ENCODE measurements at regions not wholly inside any gene's neighbourhood (a gene's known extent, or its start where the extent isn't known, plus 50 kb on each side); places are given as distances from the start of the nearest gene placed in this dataset.

DNA sequence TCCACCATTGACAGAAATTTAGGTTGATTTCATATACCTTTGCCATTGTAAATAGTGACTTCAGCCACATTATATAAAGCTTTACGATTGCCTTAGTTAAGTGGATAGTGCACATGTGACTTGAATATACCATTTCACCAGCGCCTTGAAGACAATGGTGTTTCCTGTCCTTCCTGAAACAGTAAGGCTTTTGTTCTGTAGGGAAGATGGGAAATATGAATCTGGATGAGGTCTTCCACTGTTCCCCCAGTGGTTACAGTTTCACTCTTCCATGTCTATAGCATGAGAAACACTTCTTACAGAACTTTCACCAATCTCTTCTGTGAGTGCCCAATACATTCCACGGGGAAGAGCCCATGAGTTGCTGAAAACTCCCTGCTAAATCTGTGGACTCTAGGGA lies 240.5 kb downstream of the TRIB2 start:
- H3K4me2 ChIP-seq (ENCODE audit: insufficient read depth, low read length), result no peak overlapping the region
- no peaks in the 10 kb centered on the region for H3K9me3 ChIP-seq (ENCODE audit: low read depth, low read length)
- no peak overlapping the region for H2AFZ ChIP-seq (ENCODE audit: low read length)
- no peak for DNase-seq (ENCODE audit: insufficient read length, low spot score, missing footprints)
- no peaks in the 10 kb centered on the region for H3K4me1 ChIP-seq (ENCODE audit: insufficient read depth, low read length)
- no peak overlapping the region for H3K27ac ChIP-seq (ENCODE audit: low read depth, low read length)
- no peaks in the 10 kb centered on the region for H3K36me3 ChIP-seq (ENCODE audit: insufficient read depth, low read length)
- H3K27me3 ChIP-seq (ENCODE audit: insufficient read depth, low read length), result no peaks in the 10 kb centered on the region
- H3K4me3 ChIP-seq (ENCODE audit: insufficient read depth, low read length), result no peak overlapping the region
- TF ChIP-seq CTCF (IDR thresholded peaks at IDR 0.05; ENCODE audit: extremely low read depth, low read depth, low read length), result no peak
- H4K20me1 ChIP-seq (ENCODE audit: insufficient read depth, low read length), result no peaks in the 10 kb centered on the region
- no peaks in the 10 kb centered on the region for H3K79me2 ChIP-seq (ENCODE audit: insufficient read depth, low read length)

- Histone ChIP-seq H3K27me3 (ENCODE audit: insufficient read depth, low read length) (no peaks in the 10 kb centered on the region), H3K4me1 (ENCODE audit: insufficient read depth, low read length) (no peaks in the 10 kb centered on the region), H3K4me3 (ENCODE audit: insufficient read depth, low read length) (no peak overlapping the region), H3K9me3 (ENCODE audit: low read depth, low read length) (no peaks in the 10 kb centered on the region), H3K27ac (ENCODE audit: low read depth, low read length) (no peak overlapping the region), H3K79me2 (ENCODE audit: insufficient read depth, low read length) (no peaks in the 10 kb centered on the region), H3K36me3 (ENCODE audit: insufficient read depth, low read length) (no peaks in the 10 kb centered on the region), H4K20me1 (ENCODE audit: insufficient read depth, low read length) (no peaks in the 10 kb centered on the region), H2AFZ (ENCODE audit: low read length) (no peak overlapping the region), H3K4me2 (ENCODE audit: insufficient read depth, low read length) (no peak overlapping the region)
- no peak for DNase-seq (ENCODE audit: insufficient read length, low spot score, missing footprints)
- no peak for TF ChIP-seq CTCF (IDR thresholded peaks at IDR 0.05; ENCODE audit: extremely low read depth, low read depth, low read length)
Measured at GRCh38 chr2:12959935-12960334, 243.2 kb downstream of the TRIB2 start.

DNA sequence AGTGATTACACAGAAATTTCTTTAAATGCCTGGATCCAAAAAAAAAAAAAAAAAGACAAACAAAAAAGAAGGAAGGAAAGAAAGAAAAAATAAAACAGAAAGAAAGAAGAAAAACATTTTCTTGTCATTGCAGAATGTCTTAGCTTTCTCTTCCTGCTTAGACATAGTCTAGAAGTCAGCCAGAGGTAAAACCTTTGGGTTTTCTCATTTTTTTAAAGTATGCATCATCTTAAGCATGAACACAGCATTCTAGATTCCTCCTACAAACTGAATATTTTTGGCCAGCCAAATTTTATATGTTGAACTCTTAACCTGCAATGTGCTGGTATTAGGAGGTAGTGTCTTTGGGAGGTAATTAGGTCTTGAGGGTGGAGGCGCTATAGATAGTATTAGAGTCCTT lies 243.9 kb downstream of the TRIB2 start:
- H3K36me3 ChIP-seq (ENCODE audit: insufficient read depth, low read length), result no peaks in the 10 kb centered on the region
- no peak for TF ChIP-seq CTCF (IDR thresholded peaks at IDR 0.05; ENCODE audit: extremely low read depth, low read depth, low read length)
- H3K4me1 ChIP-seq (ENCODE audit: insufficient read depth, low read length), result peaks cover 3% of the 10 kb centered on the region
- peak; percentile 11 for DNase-seq (ENCODE audit: insufficient read length, low spot score, missing footprints)
- no peaks in the 10 kb centered on the region for H3K27me3 ChIP-seq (ENCODE audit: insufficient read depth, low read length)
- H4K20me1 ChIP-seq (ENCODE audit: insufficient read depth, low read length), result no peaks in the 10 kb centered on the region
- no peak overlapping the region for H3K4me3 ChIP-seq (ENCODE audit: insufficient read depth, low read length)
- H3K27ac ChIP-seq (ENCODE audit: low read depth, low read length), result no peak overlapping the region
- no peak overlapping the region for H2AFZ ChIP-seq (ENCODE audit: low read length)
- H3K9me3 ChIP-seq (ENCODE audit: low read depth, low read length), result no peaks in the 10 kb centered on the region
- H3K4me2 ChIP-seq (ENCODE audit: insufficient read depth, low read length), result no peak overlapping the region
- no peaks in the 10 kb centered on the region for H3K79me2 ChIP-seq (ENCODE audit: insufficient read depth, low read length)

DNA sequence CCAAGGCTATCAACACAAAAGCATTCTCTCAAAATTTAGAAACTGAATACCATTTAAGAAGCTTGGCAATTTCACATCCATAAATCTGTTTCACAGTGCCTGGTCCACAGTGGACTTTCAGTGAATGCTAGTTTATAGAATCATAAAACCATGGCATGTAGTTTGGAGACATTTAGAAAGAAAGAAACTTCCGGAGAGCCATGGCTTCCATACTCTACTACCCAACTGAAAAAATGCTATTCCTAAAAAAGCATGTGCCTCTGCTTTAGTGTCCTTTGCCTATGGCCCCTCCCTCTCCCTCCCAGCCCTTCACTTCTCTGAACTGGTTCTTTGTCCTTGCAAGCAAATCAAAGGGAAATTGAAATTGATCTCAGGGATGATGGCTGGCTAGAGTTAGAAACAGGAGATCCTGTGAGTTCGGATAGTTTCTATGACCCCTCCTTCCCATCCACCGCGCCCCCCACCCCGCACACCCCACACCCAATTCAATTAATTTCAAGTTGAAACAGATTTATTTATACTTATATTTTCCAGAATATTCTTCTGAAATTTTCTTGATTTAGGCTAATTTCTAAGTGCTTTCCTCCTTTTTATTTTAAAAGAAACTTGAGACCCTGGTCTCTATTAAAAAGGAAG lies 248.3 kb downstream of the TRIB2 start:
- DNase-seq (ENCODE audit: insufficient read length, low spot score, missing footprints), result no peak
- no peaks in the 10 kb centered on the region for H3K36me3 ChIP-seq (ENCODE audit: insufficient read depth, low read length)
- H3K4me3 ChIP-seq (ENCODE audit: insufficient read depth, low read length), result no peak overlapping the region
- no peak overlapping the region for H3K27ac ChIP-seq (ENCODE audit: low read depth, low read length)
- no peaks in the 10 kb centered on the region for H3K27me3 ChIP-seq (ENCODE audit: insufficient read depth, low read length)
- H2AFZ ChIP-seq (ENCODE audit: low read length), result no peak overlapping the region
- H3K79me2 ChIP-seq (ENCODE audit: insufficient read depth, low read length), result no peaks in the 10 kb centered on the region
- no peaks in the 10 kb centered on the region for H3K9me3 ChIP-seq (ENCODE audit: low read depth, low read length)
- no peaks in the 10 kb centered on the region for H4K20me1 ChIP-seq (ENCODE audit: insufficient read depth, low read length)
- peaks cover 6% of the 10 kb centered on the region for H3K4me1 ChIP-seq (ENCODE audit: insufficient read depth, low read length)
- no peak for TF ChIP-seq CTCF (IDR thresholded peaks at IDR 0.05; ENCODE audit: extremely low read depth, low read depth, low read length)
- no peak overlapping the region for H3K4me2 ChIP-seq (ENCODE audit: insufficient read depth, low read length)
